ENCODE measurements at regions not wholly inside any gene's neighbourhood (a gene's known extent, or its start where the extent isn't known, plus 50 kb on each side); places are given as distances from the start of the nearest gene placed in this dataset.
A peak's percentile ranks its signal among the peaks of the same experiment; 100 is the strongest.

GRCh38 chr6:169406804-169407203 is 153.2 kb upstream of the THBS2 start:
- peak; percentile 21 for DNase-seq

- no peak for DNase-seq
Measured at GRCh38 chr6:169406034-169406433, 152.4 kb upstream of the THBS2 start.

GRCh38 chr6:169404828-169405227 is 151.2 kb upstream of the THBS2 start:
- DNase-seq = no peak

- peak; percentile 42 for DNase-seq
Measured at GRCh38 chr6:169398342-169399105, 144.9 kb upstream of the THBS2 start.

GRCh38 chr6:169397684-169398083 is 144.0 kb upstream of the THBS2 start:
- DNase-seq = peak; percentile 32

GRCh38 chr6:169396554-169397163 is 143.0 kb upstream of the THBS2 start:
- peak; percentile 33 for DNase-seq

GRCh38 chr6:169396009-169396539 is 142.4 kb upstream of the THBS2 start:
- DNase-seq = peak; percentile 19

- no peak for DNase-seq
Measured at GRCh38 chr6:169395080-169395805, 141.6 kb upstream of the THBS2 start.

GRCh38 chr6:169393753-169394152 is 140.1 kb upstream of the THBS2 start:
- DNase-seq = no peak

GRCh38 chr6:169391473-169392071 is 137.9 kb upstream of the THBS2 start:
- DNase-seq = no peak

- peak; percentile 33 for DNase-seq
Measured at GRCh38 chr6:169388395-169389166, 134.9 kb upstream of the THBS2 start.

GRCh38 chr6:169387809-169388383 is 134.2 kb upstream of the THBS2 start:
- peak; percentile 21 for DNase-seq

GRCh38 chr6:169386411-169387057 is 132.9 kb upstream of the THBS2 start:
- peak; percentile 24 for DNase-seq

GRCh38 chr6:169385237-169385880 is 131.7 kb upstream of the THBS2 start:
- DNase-seq = no peak

- no peak for DNase-seq
Measured at GRCh38 chr6:169384291-169384690, 130.6 kb upstream of the THBS2 start.

- no peak for DNase-seq
Measured at GRCh38 chr6:169383265-169383664, 129.6 kb upstream of the THBS2 start.

GRCh38 chr6:169382735-169383134 is 129.1 kb upstream of the THBS2 start:
- peak; percentile 30 for DNase-seq

GRCh38 chr6:169381988-169382387 is 128.3 kb upstream of the THBS2 start:
- DNase-seq = no peak

- DNase-seq = peak; percentile 50
Measured at GRCh38 chr6:169380493-169380892, 126.8 kb upstream of the THBS2 start.

GRCh38 chr6:169379495-169380070 is 125.9 kb upstream of the THBS2 start:
- peak; percentile 30 for DNase-seq
